ENCODE measurements at regions not wholly inside any gene's neighbourhood (a gene's known extent, or its start where the extent isn't known, plus 50 kb on each side); places are given as distances from the start of the nearest gene placed in this dataset.

GRCh38 chr6:165861226-165861625 lies 198.2 kb upstream of the PDE10A start:
- Histone ChIP-seq H3K4me1 (no peaks in the 10 kb centered on the region), H3K27ac (no peak overlapping the region), H3K36me3 (no peaks in the 10 kb centered on the region), H3K4me3 (no peak overlapping the region), H3K27me3 (no peaks in the 10 kb centered on the region), H3K9me3 (no peaks in the 10 kb centered on the region)
- TF ChIP-seq, protein P1, sequence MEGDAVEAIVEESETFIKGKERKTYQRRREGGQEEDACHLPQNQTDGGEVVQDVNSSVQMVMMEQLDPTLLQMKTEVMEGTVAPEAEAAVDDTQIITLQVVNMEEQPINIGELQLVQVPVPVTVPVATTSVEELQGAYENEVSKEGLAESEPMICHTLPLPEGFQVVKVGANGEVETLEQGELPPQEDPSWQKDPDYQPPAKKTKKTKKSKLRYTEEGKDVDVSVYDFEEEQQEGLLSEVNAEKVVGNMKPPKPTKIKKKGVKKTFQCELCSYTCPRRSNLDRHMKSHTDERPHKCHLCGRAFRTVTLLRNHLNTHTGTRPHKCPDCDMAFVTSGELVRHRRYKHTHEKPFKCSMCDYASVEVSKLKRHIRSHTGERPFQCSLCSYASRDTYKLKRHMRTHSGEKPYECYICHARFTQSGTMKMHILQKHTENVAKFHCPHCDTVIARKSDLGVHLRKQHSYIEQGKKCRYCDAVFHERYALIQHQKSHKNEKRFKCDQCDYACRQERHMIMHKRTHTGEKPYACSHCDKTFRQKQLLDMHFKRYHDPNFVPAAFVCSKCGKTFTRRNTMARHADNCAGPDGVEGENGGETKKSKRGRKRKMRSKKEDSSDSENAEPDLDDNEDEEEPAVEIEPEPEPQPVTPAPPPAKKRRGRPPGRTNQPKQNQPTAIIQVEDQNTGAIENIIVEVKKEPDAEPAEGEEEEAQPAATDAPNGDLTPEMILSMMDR (IDR thresholded peaks at IDR 0.05): no peak
- DNase-seq: no peak

DNA sequence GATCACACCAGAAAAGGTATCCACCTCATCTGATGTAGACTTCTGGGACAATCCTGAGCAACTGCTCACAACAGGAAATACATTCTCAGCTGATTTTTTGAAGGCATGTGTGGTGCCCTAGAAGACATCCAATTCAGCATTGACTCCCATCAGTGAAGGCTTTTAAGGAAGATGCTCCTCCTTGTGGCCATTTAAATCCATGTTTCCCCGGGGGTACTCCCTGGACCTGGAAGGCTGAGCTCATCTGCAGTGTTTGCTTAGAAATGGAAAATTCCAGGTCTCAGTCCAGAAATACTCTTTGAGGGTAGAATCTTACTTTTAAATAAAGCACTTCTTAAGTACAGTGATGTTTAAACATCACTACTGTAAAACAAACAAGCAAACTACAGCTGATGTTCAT lies 195.5 kb upstream of the PDE10A start:
- no peak for DNase-seq
- no peaks in the 10 kb centered on the region for H3K36me3 ChIP-seq
- no peak overlapping the region for H3K4me3 ChIP-seq
- H3K9me3 ChIP-seq: no peaks in the 10 kb centered on the region
- TF ChIP-seq, protein P1 (IDR thresholded peaks at IDR 0.05): no peak
- no peak for TF ChIP-seq POLR2A (IDR thresholded peaks at IDR 0.05)
- H3K4me1 ChIP-seq: no peaks in the 10 kb centered on the region
- peaks cover 0 to 9% of the 10 kb centered on the region in 2 donors for H3K27me3 ChIP-seq
- no peak overlapping the region for H3K27ac ChIP-seq

DNA sequence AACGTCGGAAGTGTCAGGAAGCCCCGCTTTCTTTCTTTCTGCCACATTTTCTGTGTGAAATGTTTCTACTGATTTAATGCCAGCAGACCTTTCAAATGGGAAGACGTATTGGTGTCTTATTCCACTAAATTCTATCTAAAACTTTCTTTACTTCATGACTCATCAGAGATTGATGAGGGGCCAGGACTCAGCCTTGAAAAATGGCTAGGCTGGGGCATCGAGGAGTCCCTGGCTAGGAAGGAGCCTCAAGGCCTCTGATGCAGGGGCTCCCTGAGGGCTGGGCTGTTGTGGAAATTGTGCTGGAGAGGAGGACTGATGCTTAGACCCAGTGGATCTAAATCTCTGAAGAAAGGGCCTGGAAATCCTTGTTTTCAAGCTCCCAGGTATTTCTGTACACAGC lies 192.8 kb upstream of the PDE10A start:
- Histone ChIP-seq H3K4me3 (no peak overlapping the region), H3K27ac (no peak overlapping the region), H3K27me3 (peaks cover 0 to 9% of the 10 kb centered on the region in 2 donors), H3K4me1 (no peaks in the 10 kb centered on the region), H3K36me3 (no peaks in the 10 kb centered on the region), H3K9me3 (no peaks in the 10 kb centered on the region)
- DNase-seq: no peak
- TF ChIP-seq, protein P1 (IDR thresholded peaks at IDR 0.05): no peak
- no peak for TF ChIP-seq POLR2A (IDR thresholded peaks at IDR 0.05)

DNA sequence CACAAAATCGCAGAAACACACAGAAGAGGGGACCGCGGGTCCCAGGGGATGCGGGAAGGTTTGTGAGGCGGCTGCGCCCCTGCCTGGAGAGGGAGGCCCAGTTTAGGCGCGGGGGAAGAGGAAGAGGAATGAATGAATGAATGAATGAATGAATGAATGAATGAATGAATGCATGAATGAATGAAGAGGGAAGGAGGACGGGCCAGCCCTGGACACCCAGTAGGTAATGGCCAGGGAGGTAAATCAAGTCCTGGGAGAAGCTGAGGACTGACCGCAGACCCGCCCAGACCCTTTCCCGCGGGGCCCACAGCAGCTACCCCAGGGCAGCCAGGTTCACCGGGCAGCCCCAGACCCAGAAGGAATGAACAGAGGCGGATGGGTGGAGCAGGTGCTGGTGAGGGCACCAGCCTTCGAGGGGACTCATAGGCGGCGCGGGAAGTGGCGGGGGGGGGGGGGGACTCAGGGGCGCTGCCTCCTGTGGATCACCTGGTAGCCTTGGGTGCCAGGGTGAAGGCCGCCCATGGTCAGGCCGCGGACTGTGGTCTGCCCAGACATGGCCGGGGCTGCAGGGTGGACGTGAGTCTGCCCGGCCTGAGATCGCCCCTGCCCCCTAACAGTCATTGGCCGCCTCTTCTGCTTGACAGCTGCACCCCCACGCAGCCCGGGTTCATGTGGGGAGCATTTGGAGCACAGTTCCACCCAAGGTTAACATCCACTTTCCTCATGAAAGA lies 192.0 kb upstream of the PDE10A start:
- no peaks in the 10 kb centered on the region for H3K4me1 ChIP-seq
- H3K4me3 ChIP-seq: no peak overlapping the region
- no peak overlapping the region for H3K27ac ChIP-seq
- DNase-seq: no peak
- TF ChIP-seq POLR2A (IDR thresholded peaks at IDR 0.05): no peak
- TF ChIP-seq, protein P1 (IDR thresholded peaks at IDR 0.05): no peak
- peaks cover 0 to 9% of the 10 kb centered on the region in 2 donors for H3K27me3 ChIP-seq
- H3K36me3 ChIP-seq: no peaks in the 10 kb centered on the region
- H3K9me3 ChIP-seq: no peaks in the 10 kb centered on the region

- no peak overlapping the region for H3K27ac ChIP-seq
- TF ChIP-seq, protein P1 (IDR thresholded peaks at IDR 0.05): no peak
- no peak for TF ChIP-seq POLR2A (IDR thresholded peaks at IDR 0.05)
- DNase-seq: no peak
- no peak overlapping the region for H3K4me3 ChIP-seq
- H3K36me3 ChIP-seq: no peaks in the 10 kb centered on the region
- H3K9me3 ChIP-seq: no peaks in the 10 kb centered on the region
- peaks cover 0 to 9% of the 10 kb centered on the region in 2 donors for H3K27me3 ChIP-seq
- no peaks in the 10 kb centered on the region for H3K4me1 ChIP-seq
These were observed 191.2 kb upstream of the PDE10A start for GRCh38 chr6:165854061-165854862.
